Heart left ventricle (tissue), 16 donors: ENCODE measurements at regions not wholly inside any gene's neighbourhood (a gene's known extent, or its start where the extent isn't known, plus 50 kb on each side); places are given as distances from the start of the nearest gene placed in this dataset.
"Not testable (repeated sequence)": the region's sequence is repeated elsewhere in the genome, so short reads cannot be mapped to it uniquely, and the experiment has no call there.

Source experiments
- ATAC-seq, 4 donors: fragments of 200-7000 bp; cut with Tn5 transposase; one replicate each; pipeline ENCODE4 v1.9.1; 2020 to 2022; ENCODE audit warnings: moderate library complexity in 4 of 4, mild to moderate bottlenecking in 3 of 4, moderate number of reproducible peaks in 1 of 4
- DNase-seq, 5 donors: peaks; one replicate each; pipeline ENCODE4 v3.0.0-alpha.2; 2020
- H3K27ac ChIP-seq, 12 donors: fragments of 200-600 bp; sonication (generic) in 4 of 12; one replicate each; pipeline versions ENCODE4 v1.5.0 to v1.8.0; 2016 to 2022; ENCODE audit warnings: mild to moderate bottlenecking in 2 of 12
- H3K27me3 ChIP-seq, 9 donors: fragments of 200-600 bp; sonication (generic) in 2 of 9; one replicate each; pipeline versions ENCODE4 v1.5.1 to v1.8.0; 2016 to 2022; ENCODE audit warnings: mild to moderate bottlenecking in 3 of 9
- H3K36me3 ChIP-seq, 9 donors: fragments of 200-600 bp; sonication (generic) in 2 of 9; one replicate each; pipeline versions ENCODE4 v1.5.0 to v1.8.0; 2018 to 2022; ENCODE audit warnings: mild to moderate bottlenecking in 2 of 9
- H3K4me1 ChIP-seq, 12 donors: fragments of 200-600 bp; sonication (generic) in 4 of 12; one replicate each; pipeline versions ENCODE4 v1.5.0 to v1.8.0; 2016 to 2022; ENCODE audit warnings: mild to moderate bottlenecking in 3 of 12
- H3K4me3 ChIP-seq, 12 donors: fragments of 200-600 bp; sonication (generic) in 4 of 12; one replicate each; pipeline versions ENCODE4 v1.5.0 to v1.8.0; 2017 to 2022; ENCODE audit warnings: mild to moderate bottlenecking in 9 of 12, moderate library complexity in 4 of 12
- H3K9me3 ChIP-seq, 12 donors: fragments of 200-600 bp; sonication (generic) in 4 of 12; one replicate each; pipeline versions ENCODE4 v1.5.0 to v1.8.0; 2016 to 2022; ENCODE audit warnings: mild to moderate bottlenecking in 1 of 12
- CTCF ChIP-seq, 12 donors: fragments of 200-600 bp; sonication (generic) in 4 of 12; IDR thresholded peaks; one replicate each; pipeline versions ENCODE4 v1.5.0 to v1.8.0; 2018 to 2022; ENCODE audit warnings: antibody characterized with exemption in 12 of 12, mild to moderate bottlenecking in 5 of 12
- POLR2A ChIP-seq, 2 donors: fragments of 450-650 bp; IDR thresholded peaks; one replicate each; pipeline ENCODE4 v1.6.1; 2017; ENCODE audit warnings: antibody characterized with exemption in 2 of 2, mild to moderate bottlenecking in 2 of 2, moderate library complexity in 2 of 2
- WGBS, 4 donors: extraction: QIAGEN DNeasy Blood & Tissue Kit in 2 of 4; methylation state at CpG; one replicate each; pipeline versions ENCODE4 v1.1.5 to v1.1.7; 2013 to 2018; 5-methylcytosine and 5-hydroxymethylcytosine counted together
- intact Hi-C, 10 donors: fragments of 100-400 bp; cut with DNase I; formaldehyde crosslinking; loops; one replicate each; pipeline versions ENCODE4 v1.11.1 to v1.14.2; 2022
- donor health status: ischemic (EF 13 %, LVEDD 7.1; RV severe dilation, severe dysfunction).
- donor health status: healthy with polysubstance abuse.
- donor health status: DM: no; HTN: yes; CAD: no.
- donor health status: DM: no; HTN: no; CAD: no.
- donor health status: ischemic (EF 25% LVEDD 6.9; RV normal size, moderate dysfunction).
- donor health status: ischemic (EF 25% LVEDD 5.7; RV mildly dilated, moderate dysfunction).
- donor health status: healthy.
- donor health status: DM: yes; HTN: yes; CAD: no.
- donor health status: ischemic (EF 35%, LVEDD 5.7; RV mildly dilated, moderate dysfunction).
- donor health status: nonischemic (EF 11% LVEDD 7.7; RV severe dilation, severe dysfunction).
- donor health status: DM: yes; HTN: yes; CAD: no.
- donor health status: PGD.
- donor health status: ischemic (EF 29% LVEDD 5.4; RV normal size, mild dysfunction).
- donor health status: nonischemic (EF 23%, LVEDD 6.1; RV moderate dilation, normal function).

DNA sequence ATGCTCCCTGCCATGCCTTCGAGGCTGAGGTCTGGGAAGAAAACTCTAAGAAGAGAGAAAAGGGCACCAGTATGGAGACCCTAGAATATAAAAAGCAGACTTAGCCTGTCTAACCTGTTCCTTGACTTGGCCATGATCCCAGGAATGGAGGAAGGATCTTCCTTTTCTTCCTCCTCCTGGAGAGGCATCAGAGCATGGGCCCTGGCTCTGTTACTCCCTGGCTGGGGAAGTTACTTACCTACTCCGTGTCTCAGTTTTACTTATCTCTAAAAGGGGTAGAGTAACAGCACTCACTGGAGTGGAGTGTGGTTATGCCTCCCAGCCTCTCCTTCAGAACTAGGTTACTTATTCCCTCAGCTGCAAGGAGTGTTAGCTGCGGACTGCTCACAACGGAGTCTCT is 55.2 kb upstream of the PHF21A start:
- Histone ChIP-seq H3K27me3 (peaks cover 0 to 11% (median 0%) of the 10 kb centered on the region in 9 donors), H3K36me3 (no peaks in the 10 kb centered on the region), H3K4me1 (no peaks in the 10 kb centered on the region), H3K27ac (no peak overlapping the region), H3K4me3 (no peak overlapping the region), H3K9me3 (peaks cover 0 to 6% (median 0%) of the 10 kb centered on the region in 12 donors)
- WGBS, 4 donors: 84 to 87% (median 85%) methylated on average over 4 of the region's 4 CpGs
- ATAC-seq (no peak), DNase-seq (no peak)
- intact Hi-C loops: no loop called here
- TF ChIP-seq CTCF (IDR thresholded peaks at IDR 0.05) (no peak), POLR2A (IDR thresholded peaks at IDR 0.05) (no peak)

GRCh38 chr11:46175401-46176002 is 54.2 kb upstream of the PHF21A start:
- Histone ChIP-seq H3K27me3 (peaks cover 0 to 11% (median 0%) of the 10 kb centered on the region in 9 donors), H3K4me3 (no peak overlapping the region), H3K9me3 (peaks cover 0 to 6% (median 0%) of the 10 kb centered on the region in 12 donors), H3K4me1 (no peaks in the 10 kb centered on the region), H3K27ac (no peak overlapping the region), H3K36me3 (no peaks in the 10 kb centered on the region)
- DNase-seq (no peak), ATAC-seq (no peak)
- intact Hi-C loops: no loop called here
- TF ChIP-seq CTCF (IDR thresholded peaks at IDR 0.05): no peak
- no peak for TF ChIP-seq POLR2A (IDR thresholded peaks at IDR 0.05)
- 78 to 83% (median 79%) methylated on average over 7 of the region's 7 CpGs for WGBS, 4 donors

DNA sequence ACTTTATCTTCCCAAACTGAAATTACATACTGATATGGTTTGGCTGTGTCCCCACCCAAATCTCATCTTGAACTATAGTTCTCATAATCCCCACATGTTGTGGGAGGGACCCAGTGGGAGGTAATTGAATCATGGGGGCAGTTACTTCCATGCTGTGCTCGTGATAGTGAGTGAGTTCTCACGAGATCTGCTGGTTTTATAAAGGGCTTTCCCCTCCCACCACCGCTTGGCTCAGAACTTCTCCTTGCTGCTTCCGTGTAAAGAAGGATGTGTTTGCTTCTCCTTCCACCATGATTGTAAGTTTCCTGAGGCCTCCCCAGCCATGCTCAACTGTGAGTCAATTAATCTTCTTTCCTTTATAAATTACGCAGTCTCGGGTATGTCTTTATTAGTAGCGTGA is 50.4 kb upstream of the PHF21A start:
- 65 to 70% (median 66%) methylated on average over 7 of the region's 7 CpGs for WGBS, 4 donors
- H3K4me1 ChIP-seq, H3K9me3 ChIP-seq, ATAC-seq, intact Hi-C loops, H3K36me3 ChIP-seq, H3K27ac ChIP-seq, H3K4me3 ChIP-seq, DNase-seq: not testable (repeated sequence)
- peaks cover 0 to 24% (median 0%) of the 10 kb centered on the region in 9 donors for H3K27me3 ChIP-seq
